Esophagus muscularis mucosa (tissue), 4 donors: ENCODE measurements at regions not wholly inside any gene's neighbourhood (a gene's known extent, or its start where the extent isn't known, plus 50 kb on each side); places are given as distances from the start of the nearest gene placed in this dataset.
"Not testable (repeated sequence)": the region's sequence is repeated elsewhere in the genome, so short reads cannot be mapped to it uniquely, and the experiment has no call there.

Experiments used
- DNase-seq: peaks from one replicate; pipeline ENCODE4 v3.0.0-alpha.2; 2017; ENCODE audit errors: extremely low spot score
- H3K27ac ChIP-seq, 4 donors: fragments of 200-600 bp; sonication (generic); replicated peaks in 1 of 4; 1 replicate in 3 of 4; 2 replicates in 1 of 4; pipeline ENCODE4 v1.5.1; 2016 to 2019; ENCODE audit warnings: mild to moderate bottlenecking in 1 of 4
- H3K27me3 ChIP-seq, 4 donors: fragments of 200-600 bp; sonication (generic); one replicate each; pipeline versions ENCODE4 v1.5.1 to v1.6.0; 2016 to 2019
- H3K36me3 ChIP-seq, 4 donors: fragments of 200-600 bp; sonication (generic); one replicate each; pipeline ENCODE4 v1.5.1; 2016 to 2019
- H3K4me1 ChIP-seq, 4 donors: fragments of 200-600 bp; sonication (generic); one replicate each; pipeline ENCODE4 v1.5.1; 2016 to 2019
- H3K4me3 ChIP-seq, 4 donors: fragments of 200-600 bp; sonication (generic); 1 replicate in 2 of 4; 2 replicates in 2 of 4; pipeline ENCODE4 v1.5.1; 2016 to 2019; ENCODE audit warnings: mild to moderate bottlenecking in 4 of 4, moderate library complexity in 1 of 4
- H3K9me3 ChIP-seq, 4 donors: fragments of 200-600 bp; sonication (generic); 1 replicate in 3 of 4; 2 replicates in 1 of 4; pipeline ENCODE4 v1.5.1; 2016 to 2019
- EP300 ChIP-seq: sonication (generic); formaldehyde crosslinking; IDR thresholded peaks from one replicate; pipeline ENCODE4 v1.6.1; 2017; ENCODE audit warnings: antibody characterized with exemption
- POLR2A ChIP-seq: fragments of 450-650 bp; IDR thresholded peaks from one replicate; pipeline ENCODE4 v1.6.1; 2017; ENCODE audit warnings: antibody characterized with exemption, moderate library complexity, mild to moderate bottlenecking, low read depth
- POLR2AphosphoS5 ChIP-seq, 2 donors: sonication (generic); formaldehyde crosslinking; IDR thresholded peaks; one replicate each; pipeline ENCODE4 v1.6.1; 2017; ENCODE audit warnings: antibody characterized with exemption in 2 of 2
- WGBS: methylation state at CpG from one replicate; pipeline ENCODE4 v1.1.5; 2018; 5-methylcytosine and 5-hydroxymethylcytosine counted together
- intact Hi-C: fragments of 100-400 bp; cut with DNase I; formaldehyde crosslinking; loops from one replicate; pipeline ENCODE4 v1.15.1; 2023
- TF ChIP-seq, protein P1 (sequence below), 3 experiments: fragments of 200-600 bp in 2 of 3; fragments of 450-650 bp in 1 of 3; sonication (generic) in 2 of 3; IDR thresholded peaks; one replicate each; pipeline ENCODE4 v1.5.1; 2017 to 2019; ENCODE audit warnings: antibody characterized with exemption in 3 of 3, mild to moderate bottlenecking in 2 of 3, moderate library complexity in 1 of 3

DNA sequence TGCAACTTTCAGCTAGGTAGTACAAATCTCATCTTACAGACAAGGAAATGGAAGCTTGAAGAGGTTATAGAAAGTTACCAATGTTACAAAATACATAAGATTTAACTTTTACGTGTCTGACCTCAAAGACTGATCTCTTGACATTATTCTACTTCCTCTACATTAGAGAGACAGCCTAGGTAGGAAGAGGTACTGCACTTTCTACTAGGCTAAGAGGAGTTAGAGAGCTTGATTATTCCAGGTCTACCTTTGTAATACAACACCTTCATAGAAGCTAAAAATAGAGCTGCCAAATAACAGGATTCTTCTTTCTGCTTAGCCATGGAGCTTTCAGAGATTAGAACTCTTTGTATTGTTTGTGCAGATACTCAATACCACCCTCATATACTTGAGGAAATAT is 147.6 kb upstream of the NPY2R start:
- H3K4me3 ChIP-seq, result no peak overlapping the region
- no peaks in the 10 kb centered on the region for H3K9me3 ChIP-seq
- H3K36me3 ChIP-seq, result no peaks in the 10 kb centered on the region
- TF ChIP-seq POLR2A (no peak), POLR2AphosphoS5 (IDR thresholded peaks at IDR 0.05) (no peak), EP300 (no peak)
- TF ChIP-seq, protein P1, sequence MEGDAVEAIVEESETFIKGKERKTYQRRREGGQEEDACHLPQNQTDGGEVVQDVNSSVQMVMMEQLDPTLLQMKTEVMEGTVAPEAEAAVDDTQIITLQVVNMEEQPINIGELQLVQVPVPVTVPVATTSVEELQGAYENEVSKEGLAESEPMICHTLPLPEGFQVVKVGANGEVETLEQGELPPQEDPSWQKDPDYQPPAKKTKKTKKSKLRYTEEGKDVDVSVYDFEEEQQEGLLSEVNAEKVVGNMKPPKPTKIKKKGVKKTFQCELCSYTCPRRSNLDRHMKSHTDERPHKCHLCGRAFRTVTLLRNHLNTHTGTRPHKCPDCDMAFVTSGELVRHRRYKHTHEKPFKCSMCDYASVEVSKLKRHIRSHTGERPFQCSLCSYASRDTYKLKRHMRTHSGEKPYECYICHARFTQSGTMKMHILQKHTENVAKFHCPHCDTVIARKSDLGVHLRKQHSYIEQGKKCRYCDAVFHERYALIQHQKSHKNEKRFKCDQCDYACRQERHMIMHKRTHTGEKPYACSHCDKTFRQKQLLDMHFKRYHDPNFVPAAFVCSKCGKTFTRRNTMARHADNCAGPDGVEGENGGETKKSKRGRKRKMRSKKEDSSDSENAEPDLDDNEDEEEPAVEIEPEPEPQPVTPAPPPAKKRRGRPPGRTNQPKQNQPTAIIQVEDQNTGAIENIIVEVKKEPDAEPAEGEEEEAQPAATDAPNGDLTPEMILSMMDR (IDR thresholded peaks at IDR 0.05), result no peak
- intact Hi-C loops, result no loop called here
- no peaks in the 10 kb centered on the region for H3K4me1 ChIP-seq
- no peaks in the 10 kb centered on the region for H3K27me3 ChIP-seq
- DNase-seq, result no peak
- 80% methylated on average over 1 of the region's 1 CpG for WGBS
- no peak overlapping the region for H3K27ac ChIP-seq

DNA sequence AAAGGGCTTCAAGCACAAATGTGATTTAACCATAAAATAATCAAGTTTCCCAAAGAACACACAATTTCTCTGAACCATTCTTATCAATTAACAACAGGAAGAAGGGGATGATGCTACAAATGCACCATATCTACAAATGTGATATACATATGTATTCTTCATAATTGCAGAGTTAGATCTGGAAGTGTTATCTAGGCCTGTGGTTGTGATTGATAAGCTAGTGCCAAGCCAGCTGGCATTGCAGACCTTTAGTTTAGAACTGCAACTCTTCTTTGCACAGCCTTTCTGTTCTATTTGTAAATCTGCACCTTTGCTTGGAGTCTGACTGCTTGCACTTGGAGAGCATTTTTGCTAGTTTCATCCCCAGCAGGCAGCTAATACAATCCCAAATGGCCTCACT is 145.5 kb upstream of the NPY2R start:
- Histone ChIP-seq H3K36me3 (no peaks in the 10 kb centered on the region), H3K9me3 (no peaks in the 10 kb centered on the region), H3K4me3 (no peak overlapping the region), H3K27ac (no peak overlapping the region), H3K4me1 (no peaks in the 10 kb centered on the region), H3K27me3 (no peaks in the 10 kb centered on the region)
- intact Hi-C loops, result no loop called here
- no peak for DNase-seq
- no peak for TF ChIP-seq POLR2A
- TF ChIP-seq POLR2AphosphoS5 (IDR thresholded peaks at IDR 0.05), result no peak
- TF ChIP-seq EP300, result no peak

DNA sequence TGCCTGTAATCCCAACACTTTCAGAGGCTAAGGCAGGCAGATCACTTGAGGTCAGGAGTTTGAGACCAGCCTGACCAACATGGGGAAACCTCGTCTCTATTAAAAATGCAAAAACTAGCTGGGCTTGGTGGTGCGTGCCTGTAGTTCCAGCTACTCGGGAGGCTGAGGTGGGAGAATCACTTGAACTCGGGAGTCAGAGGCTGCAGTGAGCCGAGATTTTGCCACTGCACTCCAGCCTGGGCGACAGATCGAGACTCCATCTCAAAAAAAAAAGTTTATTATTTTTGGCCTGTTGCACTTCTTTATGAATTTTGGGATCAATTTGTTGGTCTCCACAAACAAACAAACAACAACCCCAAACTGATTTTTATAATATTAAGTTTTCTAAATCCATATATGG is 143.5 kb upstream of the NPY2R start:
- H3K27me3 ChIP-seq, H3K9me3 ChIP-seq, H3K4me1 ChIP-seq, intact Hi-C loops, H3K36me3 ChIP-seq, DNase-seq, H3K27ac ChIP-seq, H3K4me3 ChIP-seq: not testable (repeated sequence)
- WGBS, result 86% methylated on average over 7 of the region's 7 CpGs

DNA sequence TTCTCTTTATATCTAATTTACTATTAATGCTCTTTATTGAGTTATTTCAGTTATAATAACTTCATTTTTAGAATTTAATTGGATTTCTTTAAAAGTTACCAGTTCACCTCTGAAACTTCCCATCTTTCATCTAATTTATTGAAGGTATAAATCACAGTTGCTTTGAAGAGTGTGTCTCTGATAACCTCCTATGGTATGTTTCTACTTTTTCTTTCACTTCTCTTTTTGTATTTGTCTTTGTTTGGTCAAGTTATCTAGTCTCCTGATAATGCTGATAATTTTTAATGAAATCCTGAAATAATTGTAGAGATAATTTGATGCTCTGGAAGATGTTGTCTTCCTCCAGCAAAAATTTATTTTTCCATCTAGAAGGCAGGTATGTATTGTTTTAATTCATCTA is 141.6 kb upstream of the NPY2R start:
- Histone ChIP-seq H3K4me1 (no peaks in the 10 kb centered on the region), H3K9me3 (no peaks in the 10 kb centered on the region), H3K27me3 (no peaks in the 10 kb centered on the region), H3K36me3 (no peaks in the 10 kb centered on the region), H3K27ac (no peak overlapping the region), H3K4me3 (no peak overlapping the region)
- intact Hi-C loops, result no loop called here
- TF ChIP-seq POLR2AphosphoS5 (IDR thresholded peaks at IDR 0.05) (no peak), EP300 (no peak), POLR2A (no peak)
- TF ChIP-seq, protein P1 (IDR thresholded peaks at IDR 0.05), result no peak
- DNase-seq, result no peak

DNA sequence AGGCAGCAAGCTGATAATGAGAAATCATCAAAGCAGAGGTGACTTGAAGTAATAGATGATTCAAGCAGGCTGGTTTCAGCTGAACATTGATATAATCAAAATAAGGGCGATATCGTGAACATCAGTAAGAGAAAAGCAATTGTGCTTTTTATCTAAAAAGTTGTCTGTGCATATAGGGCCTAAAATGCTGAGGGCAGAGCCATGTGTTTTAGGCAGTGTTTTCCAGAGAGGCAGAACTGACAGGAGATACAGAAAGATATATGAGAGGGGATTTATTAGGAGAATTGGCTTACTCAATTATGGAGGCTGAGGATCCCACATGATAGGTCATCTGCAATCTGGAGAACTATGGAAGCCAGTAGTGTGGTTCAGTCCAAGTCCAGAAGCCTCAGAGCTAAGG is 136.5 kb upstream of the NPY2R start:
- Histone ChIP-seq H3K9me3 (no peaks in the 10 kb centered on the region), H3K27ac (no peak overlapping the region), H3K27me3 (no peaks in the 10 kb centered on the region), H3K4me3 (no peak overlapping the region), H3K4me1 (no peaks in the 10 kb centered on the region), H3K36me3 (no peaks in the 10 kb centered on the region)
- intact Hi-C loops, result no loop called here
- WGBS, result 86% methylated on average over 2 of the region's 2 CpGs
- TF ChIP-seq EP300 (no peak), POLR2AphosphoS5 (IDR thresholded peaks at IDR 0.05) (no peak), POLR2A (no peak)
- TF ChIP-seq, protein P1 (IDR thresholded peaks at IDR 0.05), result no peak
- no peak for DNase-seq

DNA sequence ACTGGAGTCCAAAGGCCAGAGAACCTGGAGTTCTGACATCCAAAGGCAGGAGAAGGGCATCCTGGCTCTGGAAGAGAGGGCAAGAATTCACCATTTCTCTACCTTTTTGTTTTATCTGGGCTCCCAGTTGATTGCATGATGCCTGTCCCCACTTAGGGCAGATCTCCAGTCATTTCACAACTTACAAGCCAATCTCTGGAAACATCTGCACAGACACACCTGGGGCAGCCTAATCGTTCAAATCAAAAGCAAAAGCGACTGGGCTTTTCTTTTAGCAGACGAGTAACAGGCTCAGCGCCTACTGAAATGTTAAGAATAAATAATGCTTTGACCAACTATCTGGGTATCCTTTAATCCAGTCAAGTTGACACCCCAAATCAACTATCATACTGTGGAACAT is 136.0 kb upstream of the NPY2R start:
- Histone ChIP-seq H3K36me3 (no peaks in the 10 kb centered on the region), H3K9me3 (no peaks in the 10 kb centered on the region), H3K27ac (no peak overlapping the region), H3K27me3 (no peaks in the 10 kb centered on the region), H3K4me1 (no peaks in the 10 kb centered on the region), H3K4me3 (no peak overlapping the region)
- no peak for TF ChIP-seq POLR2A
- TF ChIP-seq POLR2AphosphoS5 (IDR thresholded peaks at IDR 0.05), result no peak
- no peak for TF ChIP-seq EP300
- TF ChIP-seq, protein P1 (IDR thresholded peaks at IDR 0.05), result no peak
- intact Hi-C loops, result no loop called here
- no peak for DNase-seq
- 97% methylated on average over 4 of the region's 4 CpGs for WGBS
